MM.1S (cell line): ENCODE measurements at regions not wholly inside any gene's neighbourhood (a gene's known extent, or its start where the extent isn't known, plus 50 kb on each side); places are given as distances from the start of the nearest gene placed in this dataset.

ENCODE experiments used
- DNase-seq: peaks from one replicate; pipeline ENCODE4 v3.0.0-alpha.2; 2015
- H2AFZ ChIP-seq: fragments of 300-600 bp; sonication (generic); 2 replicates; pipeline ENCODE4 v1.6.0; 2016; ENCODE audit warnings: antibody characterized with exemption, low read length
- H3F3A ChIP-seq: fragments of 300-600 bp; sonication (generic); 2 replicates; pipeline ENCODE4 v1.6.1; 2016; ENCODE audit warnings: mild to moderate bottlenecking, antibody characterized with exemption, low read length, moderate library complexity, mixed read lengths; ENCODE audit not compliant: insufficient read depth
- H3K27ac ChIP-seq: fragments of 300-600 bp; sonication (generic); 2 replicates; pipeline ENCODE4 v1.5.1; 2016; ENCODE audit warnings: mild to moderate bottlenecking, low read length
- H3K27me3 ChIP-seq: fragments of 300-600 bp; sonication (generic); replicated peaks from 2 replicates; pipeline ENCODE4 v1.6.0; 2016; ENCODE audit warnings: low read length; ENCODE audit not compliant: insufficient read depth
- H3K36me3 ChIP-seq: fragments of 300-600 bp; sonication (generic); replicated peaks from 2 replicates; pipeline ENCODE4 v1.6.1; 2016; ENCODE audit warnings: mild to moderate bottlenecking, low read length, mixed read lengths; ENCODE audit not compliant: insufficient read depth
- H3K4me1 ChIP-seq: fragments of 300-600 bp; sonication (generic); 2 replicates; pipeline ENCODE4 v1.6.1; 2016; ENCODE audit warnings: low read length, mixed read lengths
- H3K4me2 ChIP-seq: fragments of 300-600 bp; sonication (generic); 2 replicates; pipeline ENCODE4 v1.6.0; 2016; ENCODE audit warnings: low read depth, low read length
- H3K4me3 ChIP-seq: fragments of 300-600 bp; sonication (generic); 2 replicates; pipeline ENCODE4 v1.5.1; 2016; ENCODE audit warnings: low read length, mixed read lengths
- H3K79me2 ChIP-seq: fragments of 300-600 bp; sonication (generic); 2 replicates; pipeline ENCODE4 v1.6.1; 2016; ENCODE audit warnings: mixed run types, low read length, mixed read lengths
- H3K9ac ChIP-seq: fragments of 300-600 bp; sonication (generic); 2 replicates; pipeline ENCODE4 v1.6.1; 2016; ENCODE audit warnings: low read length, mixed read lengths
- H3K9me2 ChIP-seq: fragments of 300-600 bp; sonication (generic); replicated peaks from 2 replicates; pipeline ENCODE4 v1.6.1; 2016; ENCODE audit warnings: mild to moderate bottlenecking, low read length, mixed read lengths; ENCODE audit not compliant: insufficient read depth
- H3K9me3 ChIP-seq: fragments of 300-600 bp; sonication (generic); replicated peaks from 2 replicates; pipeline ENCODE4 v1.6.1; 2016; ENCODE audit warnings: mild to moderate bottlenecking, low read length, mixed read lengths; ENCODE audit not compliant: insufficient read depth
- H4K20me1 ChIP-seq: fragments of 300-600 bp; sonication (generic); 2 replicates; pipeline ENCODE4 v1.6.1; 2016; ENCODE audit warnings: mild to moderate bottlenecking, low read length, moderate library complexity, mixed read lengths; ENCODE audit not compliant: insufficient read depth
- EZH2 ChIP-seq: fragments of 300-600 bp; sonication (generic); optimal IDR thresholded peaks from 2 replicates; pipeline ENCODE3; 2017; ENCODE audit warnings: low read depth, mild to moderate bottlenecking, antibody characterized with exemption, low read length, mixed read lengths
- EZH2phosphoT487 ChIP-seq: fragments of 300-600 bp; sonication (generic); IDR thresholded peaks from 2 replicates; pipeline ENCODE4 v1.6.1; 2018; ENCODE audit warnings: antibody characterized with exemption, low read length
- TF ChIP-seq, protein P1 (sequence below): fragments of 300-600 bp; sonication (generic); IDR thresholded peaks from 2 replicates; pipeline ENCODE4 v1.5.1; 2016; ENCODE audit warnings: antibody characterized with exemption, low read length, mixed read lengths

DNA sequence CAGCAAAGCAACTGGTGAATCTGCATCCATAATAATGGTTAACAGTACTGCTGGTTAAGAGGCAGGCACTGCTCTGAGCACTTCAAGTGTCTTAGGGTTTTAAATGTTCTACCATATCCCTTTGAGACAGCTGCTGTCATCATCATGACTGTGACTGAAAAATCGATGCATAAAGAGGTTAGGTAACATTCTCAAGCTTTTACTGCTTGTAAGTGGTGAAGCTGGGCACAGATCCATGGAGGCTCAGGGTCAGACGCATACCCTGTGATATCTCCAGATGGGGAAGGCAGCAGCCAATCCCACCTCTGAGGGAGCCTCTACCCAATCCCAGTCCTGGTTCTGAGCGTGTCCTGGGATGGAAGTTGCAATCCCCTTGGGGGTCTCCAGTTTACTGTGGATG, 57.6 kb upstream of the SOX9 start:
- no peaks in the 10 kb centered on the region for H3K79me2 ChIP-seq
- H3K36me3 ChIP-seq = no peaks in the 10 kb centered on the region
- no peaks in the 10 kb centered on the region for H3K9me3 ChIP-seq
- no peak for DNase-seq
- no peaks in the 10 kb centered on the region for H3K27me3 ChIP-seq
- no peak overlapping the region for H3K27ac ChIP-seq
- no peaks in the 10 kb centered on the region for H3K9me2 ChIP-seq
- H3K4me3 ChIP-seq = no peak overlapping the region
- no peak overlapping the region for H3K4me2 ChIP-seq
- H3K9ac ChIP-seq = no peak overlapping the region
- no peaks in the 10 kb centered on the region for H3F3A ChIP-seq
- no peak overlapping the region for H2AFZ ChIP-seq
- no peaks in the 10 kb centered on the region for H3K4me1 ChIP-seq
- no peaks in the 10 kb centered on the region for H4K20me1 ChIP-seq
- TF ChIP-seq EZH2phosphoT487 = no peak
- TF ChIP-seq EZH2 = no peak
- TF ChIP-seq, protein P1, sequence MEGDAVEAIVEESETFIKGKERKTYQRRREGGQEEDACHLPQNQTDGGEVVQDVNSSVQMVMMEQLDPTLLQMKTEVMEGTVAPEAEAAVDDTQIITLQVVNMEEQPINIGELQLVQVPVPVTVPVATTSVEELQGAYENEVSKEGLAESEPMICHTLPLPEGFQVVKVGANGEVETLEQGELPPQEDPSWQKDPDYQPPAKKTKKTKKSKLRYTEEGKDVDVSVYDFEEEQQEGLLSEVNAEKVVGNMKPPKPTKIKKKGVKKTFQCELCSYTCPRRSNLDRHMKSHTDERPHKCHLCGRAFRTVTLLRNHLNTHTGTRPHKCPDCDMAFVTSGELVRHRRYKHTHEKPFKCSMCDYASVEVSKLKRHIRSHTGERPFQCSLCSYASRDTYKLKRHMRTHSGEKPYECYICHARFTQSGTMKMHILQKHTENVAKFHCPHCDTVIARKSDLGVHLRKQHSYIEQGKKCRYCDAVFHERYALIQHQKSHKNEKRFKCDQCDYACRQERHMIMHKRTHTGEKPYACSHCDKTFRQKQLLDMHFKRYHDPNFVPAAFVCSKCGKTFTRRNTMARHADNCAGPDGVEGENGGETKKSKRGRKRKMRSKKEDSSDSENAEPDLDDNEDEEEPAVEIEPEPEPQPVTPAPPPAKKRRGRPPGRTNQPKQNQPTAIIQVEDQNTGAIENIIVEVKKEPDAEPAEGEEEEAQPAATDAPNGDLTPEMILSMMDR = no peak

DNA sequence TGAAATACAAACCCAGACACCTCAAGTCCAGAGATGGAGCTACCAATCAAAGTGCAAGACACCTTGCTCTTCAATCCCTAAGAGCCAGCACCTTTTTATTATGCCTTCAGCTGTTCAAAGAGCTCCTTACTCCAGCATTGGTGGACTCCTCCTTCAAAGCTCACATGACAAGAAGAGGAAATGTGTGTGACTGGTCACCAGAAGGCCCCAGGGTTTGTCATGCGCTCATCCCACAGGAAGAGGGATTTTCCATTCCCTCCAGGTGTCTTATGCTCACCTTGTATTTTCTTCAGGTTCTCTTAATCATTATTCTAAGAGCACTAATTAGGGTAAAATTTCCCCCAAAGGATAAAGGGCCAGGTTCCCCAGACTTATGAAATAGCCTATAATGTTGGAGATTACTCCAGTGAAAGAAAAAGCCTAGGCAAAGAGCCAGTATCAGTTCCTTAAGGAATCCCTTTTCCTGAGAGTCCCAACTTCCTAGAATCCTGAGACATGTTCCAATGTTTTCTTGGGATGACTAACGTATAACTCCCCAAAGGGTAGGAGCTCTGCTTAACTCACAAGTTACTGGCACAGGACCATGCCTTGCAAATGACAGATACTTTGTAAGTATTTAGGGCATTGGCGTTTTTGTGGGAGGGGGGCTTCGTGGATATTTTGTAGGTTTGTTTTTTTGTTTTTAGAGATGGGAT, 56.9 kb upstream of the SOX9 start:
- Histone ChIP-seq H3K79me2 (no peaks in the 10 kb centered on the region), H3K9me3 (no peaks in the 10 kb centered on the region), H3F3A (no peaks in the 10 kb centered on the region), H3K4me3 (no peak overlapping the region), H3K9ac (no peak overlapping the region), H3K4me2 (no peak overlapping the region), H2AFZ (no peak overlapping the region), H3K36me3 (no peaks in the 10 kb centered on the region), H3K27me3 (no peaks in the 10 kb centered on the region), H4K20me1 (no peaks in the 10 kb centered on the region), H3K9me2 (no peaks in the 10 kb centered on the region), H3K27ac (no peak overlapping the region), H3K4me1 (no peaks in the 10 kb centered on the region)
- TF ChIP-seq EZH2 = no peak
- TF ChIP-seq, protein P1 = no peak
- TF ChIP-seq EZH2phosphoT487 = no peak
- no peak for DNase-seq

DNA sequence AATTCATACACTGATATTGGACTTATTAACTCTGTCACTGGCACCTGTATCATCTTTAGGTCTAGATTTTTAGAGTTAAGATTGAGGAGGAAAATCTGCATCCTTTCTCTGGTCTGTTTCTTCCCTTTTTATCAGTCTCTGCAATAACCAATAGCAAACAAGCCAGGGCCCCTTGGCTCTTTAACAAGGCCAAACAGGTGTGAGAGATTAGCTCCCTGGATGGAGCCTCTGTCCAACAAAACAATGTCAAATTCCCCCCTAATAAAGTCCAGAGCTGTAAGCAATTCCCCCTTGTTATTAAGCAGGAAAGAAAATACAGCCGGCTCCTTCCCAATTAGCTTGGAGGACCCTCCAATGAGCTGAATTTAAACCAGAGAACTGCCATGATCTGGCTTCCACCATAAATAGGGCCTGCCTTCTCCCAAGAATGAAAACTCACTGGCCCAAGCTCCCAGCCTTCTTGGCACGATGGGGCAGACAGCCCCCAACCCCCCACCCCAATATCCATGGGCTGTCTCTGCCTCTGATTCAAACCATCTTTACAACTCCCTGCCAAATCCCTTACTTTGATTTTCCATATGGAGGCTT, 56.1 kb upstream of the SOX9 start:
- H3K27me3 ChIP-seq = no peaks in the 10 kb centered on the region
- TF ChIP-seq, protein P1 = no peak
- TF ChIP-seq EZH2phosphoT487 = no peak
- no peak for TF ChIP-seq EZH2
- no peaks in the 10 kb centered on the region for H3K79me2 ChIP-seq
- H3K9ac ChIP-seq = no peak overlapping the region
- H3K27ac ChIP-seq = no peak overlapping the region
- H3K4me2 ChIP-seq = no peak overlapping the region
- H3K9me3 ChIP-seq = no peaks in the 10 kb centered on the region
- no peak overlapping the region for H3K4me3 ChIP-seq
- H3K9me2 ChIP-seq = no peaks in the 10 kb centered on the region
- H3K4me1 ChIP-seq = no peaks in the 10 kb centered on the region
- DNase-seq = no peak
- H3K36me3 ChIP-seq = no peaks in the 10 kb centered on the region
- H2AFZ ChIP-seq = no peak overlapping the region
- no peaks in the 10 kb centered on the region for H4K20me1 ChIP-seq
- H3F3A ChIP-seq = no peaks in the 10 kb centered on the region
